Mucosa of descending colon (tissue), 3 donors: ENCODE measurements at regions not wholly inside any gene's neighbourhood (a gene's known extent, or its start where the extent isn't known, plus 50 kb on each side); places are given as distances from the start of the nearest gene placed in this dataset.

Experiments
- ATAC-seq: fragments of 200-7000 bp; cut with Tn5 transposase; one replicate; pipeline ENCODE4 v1.9.1; 2020; ENCODE audit warnings: mild to moderate bottlenecking, moderate library complexity
- DNase-seq, 3 donors: peaks; one replicate each; pipeline ENCODE4 v3.0.0-alpha.2; 2020
- H3K36me3 ChIP-seq: fragments of 200-600 bp; one replicate; pipeline ENCODE4 v1.8.0; 2021; ENCODE audit warnings: low read depth, mild to moderate bottlenecking
- H3K4me1 ChIP-seq: fragments of 200-600 bp; one replicate; pipeline ENCODE4 v1.8.0; 2021; ENCODE audit warnings: low read depth, mild to moderate bottlenecking
- H3K4me3 ChIP-seq: fragments of 200-600 bp; one replicate; pipeline ENCODE4 v1.8.0; 2021; ENCODE audit warnings: mild to moderate bottlenecking
- H3K9me3 ChIP-seq: fragments of 200-600 bp; one replicate; pipeline ENCODE4 v1.8.0; 2021; ENCODE audit warnings: mild to moderate bottlenecking
- intact Hi-C, 2 donors: fragments of 100-400 bp; cut with DNase I in 1 of 2; cut with micrococcal nuclease in 1 of 2; formaldehyde crosslinking; loops; one replicate each; pipeline versions ENCODE4 v1.11.0 to v1.11.1; 2022; cut with DNase I, micrococcal nuclease
- TF ChIP-seq, protein P1 (sequence below): fragments of 200-600 bp; IDR thresholded peaks from one replicate; pipeline ENCODE4 v1.8.0; 2022; ENCODE audit warnings: antibody characterized with exemption, mild to moderate bottlenecking
- donor health status: DM: no; HTN: no; CAD: no; lungs with moderate emphysema.
- donor health status: DM: no; HTN: no; CAD: no.
- donor health status: DM: no; HTN: yes; CAD: no.

DNA sequence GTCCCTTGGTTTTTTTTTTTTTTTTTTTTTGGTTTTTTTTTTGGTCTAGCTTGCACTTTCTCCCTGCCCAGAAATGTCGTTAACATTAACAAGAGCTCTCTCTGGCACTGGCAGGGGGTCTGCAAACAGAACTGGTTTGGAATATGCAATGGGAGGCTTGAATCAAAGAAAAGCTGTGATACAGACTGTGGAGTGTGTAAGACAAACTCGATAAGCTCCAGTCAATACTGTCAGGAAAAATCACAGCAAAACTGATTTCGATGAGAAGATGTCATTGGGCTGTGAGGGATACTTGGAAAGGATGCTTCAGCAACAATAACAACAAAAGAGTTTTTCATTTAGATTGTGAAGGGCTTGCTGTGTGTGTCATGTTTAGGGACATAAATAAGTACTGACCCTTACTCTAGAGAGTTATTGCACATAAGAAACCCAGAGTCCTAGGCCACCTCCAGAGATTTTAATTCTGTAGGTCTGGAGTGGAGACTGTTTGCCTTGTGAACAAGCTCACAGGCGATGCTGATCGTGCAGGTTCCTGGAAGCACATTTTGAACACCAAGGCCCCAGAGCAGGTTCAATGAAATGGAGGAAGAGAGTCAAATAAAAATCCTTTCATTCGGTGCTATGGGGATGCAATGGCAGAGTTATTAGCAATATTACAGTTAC, 470.7 kb upstream of the RBFOX1 start:
- Histone ChIP-seq H3K9me3 (no peaks in the 10 kb centered on the region), H3K4me1 (no peaks in the 10 kb centered on the region), H3K36me3 (no peaks in the 10 kb centered on the region), H3K4me3 (no peak overlapping the region)
- intact Hi-C loops: no loop called here
- TF ChIP-seq, protein P1, sequence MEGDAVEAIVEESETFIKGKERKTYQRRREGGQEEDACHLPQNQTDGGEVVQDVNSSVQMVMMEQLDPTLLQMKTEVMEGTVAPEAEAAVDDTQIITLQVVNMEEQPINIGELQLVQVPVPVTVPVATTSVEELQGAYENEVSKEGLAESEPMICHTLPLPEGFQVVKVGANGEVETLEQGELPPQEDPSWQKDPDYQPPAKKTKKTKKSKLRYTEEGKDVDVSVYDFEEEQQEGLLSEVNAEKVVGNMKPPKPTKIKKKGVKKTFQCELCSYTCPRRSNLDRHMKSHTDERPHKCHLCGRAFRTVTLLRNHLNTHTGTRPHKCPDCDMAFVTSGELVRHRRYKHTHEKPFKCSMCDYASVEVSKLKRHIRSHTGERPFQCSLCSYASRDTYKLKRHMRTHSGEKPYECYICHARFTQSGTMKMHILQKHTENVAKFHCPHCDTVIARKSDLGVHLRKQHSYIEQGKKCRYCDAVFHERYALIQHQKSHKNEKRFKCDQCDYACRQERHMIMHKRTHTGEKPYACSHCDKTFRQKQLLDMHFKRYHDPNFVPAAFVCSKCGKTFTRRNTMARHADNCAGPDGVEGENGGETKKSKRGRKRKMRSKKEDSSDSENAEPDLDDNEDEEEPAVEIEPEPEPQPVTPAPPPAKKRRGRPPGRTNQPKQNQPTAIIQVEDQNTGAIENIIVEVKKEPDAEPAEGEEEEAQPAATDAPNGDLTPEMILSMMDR: no peak
- no peak for DNase-seq
- no peak for ATAC-seq

GRCh38 chr16:6861135-6861814, 471.4 kb upstream of the RBFOX1 start:
- TF ChIP-seq, protein P1: no peak
- ATAC-seq: no peak
- DNase-seq: no peak
- H3K36me3 ChIP-seq: no peaks in the 10 kb centered on the region
- no peak overlapping the region for H3K4me3 ChIP-seq
- no peaks in the 10 kb centered on the region for H3K4me1 ChIP-seq
- no peaks in the 10 kb centered on the region for H3K9me3 ChIP-seq
- intact Hi-C loops: no loop called here

DNA sequence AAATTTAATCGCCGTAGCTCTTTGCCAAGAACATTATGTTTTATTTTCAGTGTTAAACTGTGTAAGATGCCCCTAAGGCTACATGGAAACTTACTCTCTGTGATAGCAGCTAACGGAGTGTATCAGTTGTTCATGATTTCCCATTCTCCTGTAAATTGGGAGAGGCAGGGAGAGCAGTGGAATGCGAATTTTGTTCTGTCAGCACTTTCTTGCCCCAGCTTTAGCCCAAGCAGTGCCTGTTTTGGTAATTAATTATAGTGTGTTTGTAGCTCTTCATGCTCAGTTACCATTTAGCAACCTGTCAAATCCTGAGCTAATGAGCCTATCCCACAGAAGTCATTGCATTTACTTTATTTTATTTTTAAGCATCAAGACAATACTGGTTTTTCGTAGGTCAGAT, 475.1 kb upstream of the RBFOX1 start:
- no peaks in the 10 kb centered on the region for H3K4me1 ChIP-seq
- H3K9me3 ChIP-seq: no peaks in the 10 kb centered on the region
- intact Hi-C loops: no loop called here
- ATAC-seq: no peak
- TF ChIP-seq, protein P1: no peak
- no peaks in the 10 kb centered on the region for H3K36me3 ChIP-seq
- DNase-seq: no peak
- H3K4me3 ChIP-seq: no peak overlapping the region

DNA sequence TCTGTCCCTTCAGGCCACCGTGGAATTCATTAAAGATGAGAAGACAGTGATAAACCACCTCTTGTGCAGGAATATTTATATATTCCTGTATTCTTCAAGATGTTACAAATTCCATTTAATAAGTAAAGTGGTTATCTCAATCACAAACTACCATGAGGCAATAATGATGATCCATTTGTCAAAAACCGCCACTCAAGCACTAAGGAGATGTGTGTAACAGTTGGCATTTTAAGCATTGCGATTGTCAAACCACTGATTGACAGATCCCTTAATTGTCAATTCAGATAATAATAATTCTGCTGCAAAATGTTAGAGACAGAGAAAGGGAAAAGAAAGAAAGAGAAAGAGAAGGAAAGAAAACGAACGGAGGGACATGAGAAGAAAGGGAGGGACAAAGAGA, 476.1 kb upstream of the RBFOX1 start:
- DNase-seq (no peak), ATAC-seq (no peak)
- Histone ChIP-seq H3K36me3 (no peaks in the 10 kb centered on the region), H3K9me3 (no peaks in the 10 kb centered on the region), H3K4me1 (no peaks in the 10 kb centered on the region), H3K4me3 (no peak overlapping the region)
- intact Hi-C loops: no loop called here
- TF ChIP-seq, protein P1: no peak

DNA sequence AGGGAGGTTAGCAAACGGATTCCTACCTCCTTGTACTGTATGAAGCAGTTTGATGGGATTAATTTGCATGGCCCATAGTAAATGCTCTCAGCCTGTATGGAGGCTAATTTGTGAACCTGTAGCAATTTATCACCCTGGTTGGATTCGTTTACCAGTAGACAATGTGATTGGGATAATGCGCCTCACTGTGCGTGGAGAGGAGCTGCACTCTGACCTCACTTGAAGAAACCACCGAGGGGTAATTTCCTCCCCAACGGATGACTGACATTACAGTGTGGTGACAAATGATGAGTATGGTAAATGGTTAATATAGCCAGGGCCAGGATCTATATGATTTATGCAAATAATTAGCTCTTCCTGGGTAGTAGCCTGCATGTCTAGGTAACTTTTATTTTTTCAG, 479.1 kb upstream of the RBFOX1 start:
- ATAC-seq (no peak), DNase-seq (no peak)
- intact Hi-C loops: no loop called here
- H3K4me1 ChIP-seq: no peaks in the 10 kb centered on the region
- no peaks in the 10 kb centered on the region for H3K9me3 ChIP-seq
- H3K4me3 ChIP-seq: no peak overlapping the region
- TF ChIP-seq, protein P1: no peak
- H3K36me3 ChIP-seq: no peaks in the 10 kb centered on the region
